HG02981 (cell line): ENCODE measurements at regions not wholly inside any gene's neighbourhood (a gene's known extent, or its start where the extent isn't known, plus 50 kb on each side); places are given as distances from the start of the nearest gene placed in this dataset.
"Not testable (repeated sequence)": the region's sequence is repeated elsewhere in the genome, so short reads cannot be mapped to it uniquely, and the experiment has no call there.

ENCODE experiments used
- ATAC-seq: cut with Tn5 transposase; IDR thresholded peaks from one replicate; pipeline ENCODE4 v1.9.1; 2021; ENCODE audit warnings: mild to moderate bottlenecking, moderate library complexity; ENCODE audit not compliant: unreplicated experiment

- ATAC-seq: no peak
Measured at GRCh38 chrX:115966920-115967319, 203.6 kb upstream of the AGTR2 start.

DNA sequence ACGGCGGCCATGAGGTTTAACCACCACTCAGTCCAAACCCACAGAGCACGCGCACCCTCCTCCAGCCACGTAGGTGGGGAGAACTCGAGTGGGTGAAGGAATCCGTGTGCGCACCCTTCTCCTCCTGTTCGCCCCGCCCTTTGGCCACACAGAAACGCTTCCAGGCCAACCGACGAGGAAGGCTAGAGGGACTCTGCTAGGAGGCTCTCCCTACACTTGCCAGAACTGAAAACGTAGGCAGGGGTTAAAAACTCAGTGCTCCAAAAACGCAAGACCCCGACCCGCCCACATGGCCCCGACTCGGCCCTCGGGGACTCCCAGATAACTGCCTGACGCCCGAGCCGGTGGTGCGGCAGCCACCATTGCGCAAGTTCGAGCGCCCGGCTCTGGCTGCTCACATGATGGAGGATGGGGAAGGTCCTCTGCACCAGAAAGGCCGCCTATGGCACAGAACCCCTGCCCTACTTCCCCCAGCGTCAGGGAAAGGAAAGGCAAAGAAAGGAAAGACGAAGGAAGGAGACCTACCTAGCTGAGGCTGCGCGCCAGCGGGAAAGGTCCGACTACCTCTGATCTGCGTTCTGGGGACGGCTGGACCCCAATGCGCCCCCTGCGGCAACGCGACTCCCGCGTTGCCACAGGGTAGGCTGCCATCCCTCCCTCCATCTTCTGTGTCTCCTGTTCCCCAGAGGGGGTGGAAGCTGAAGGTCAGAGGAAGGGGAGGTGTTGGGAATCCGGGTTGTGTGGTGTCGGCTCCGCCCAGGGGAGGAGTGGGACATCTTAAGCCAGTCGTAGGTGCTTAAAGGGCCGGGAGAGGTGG lies 201.9 kb upstream of the AGTR2 start:
- ATAC-seq: no peak

DNA sequence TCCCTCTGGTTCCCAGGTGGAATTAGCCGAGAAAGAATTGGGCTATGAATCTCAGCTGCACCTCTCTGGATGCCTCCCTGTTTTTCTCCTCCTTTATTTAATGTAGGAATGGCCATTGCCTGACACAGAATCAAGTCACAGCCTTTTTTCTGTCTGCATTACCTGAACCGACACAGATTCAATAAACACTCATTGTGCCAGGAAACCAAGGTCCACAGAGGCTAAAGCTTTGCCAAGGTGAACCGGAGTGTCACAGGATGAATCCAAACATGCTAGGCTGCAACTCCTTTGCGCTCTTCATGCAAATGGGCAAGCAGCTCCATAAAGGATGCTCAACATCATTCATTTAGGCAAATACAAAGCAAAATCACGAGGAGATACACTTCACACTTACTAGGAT lies 199.8 kb upstream of the AGTR2 start:
- no peak for ATAC-seq

GRCh38 chrX:115972717-115973116 lies 197.8 kb upstream of the AGTR2 start:
- no peak for ATAC-seq

GRCh38 chrX:115978068-115978467 lies 192.5 kb upstream of the AGTR2 start:
- no peak for ATAC-seq

DNA sequence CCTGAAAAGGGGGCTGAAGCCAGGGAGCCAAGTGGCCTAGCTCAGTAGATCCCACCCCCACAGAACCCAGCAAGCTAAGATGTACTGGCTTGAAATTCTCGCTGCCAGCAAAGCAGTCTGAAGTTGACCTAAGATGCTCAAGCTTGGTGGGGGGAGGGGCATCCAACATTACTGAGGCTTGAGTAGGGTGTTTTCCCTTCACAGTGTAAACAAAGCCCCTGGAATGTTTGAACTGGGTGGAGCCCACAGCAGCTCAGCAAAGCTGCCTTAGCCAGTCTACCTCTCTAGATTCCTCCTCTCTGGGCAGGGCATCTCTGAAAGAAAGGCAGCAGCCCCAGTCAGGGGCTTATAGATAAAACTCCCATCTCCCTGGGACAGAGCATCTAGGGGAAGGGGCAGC lies 187.4 kb upstream of the AGTR2 start:
- not testable (repeated sequence) for ATAC-seq

GRCh38 chrX:115987464-115987863 lies 183.1 kb upstream of the AGTR2 start:
- ATAC-seq: not testable (repeated sequence)

- no peak for ATAC-seq
Measured at GRCh38 chrX:115988825-115989224, 181.7 kb upstream of the AGTR2 start.

DNA sequence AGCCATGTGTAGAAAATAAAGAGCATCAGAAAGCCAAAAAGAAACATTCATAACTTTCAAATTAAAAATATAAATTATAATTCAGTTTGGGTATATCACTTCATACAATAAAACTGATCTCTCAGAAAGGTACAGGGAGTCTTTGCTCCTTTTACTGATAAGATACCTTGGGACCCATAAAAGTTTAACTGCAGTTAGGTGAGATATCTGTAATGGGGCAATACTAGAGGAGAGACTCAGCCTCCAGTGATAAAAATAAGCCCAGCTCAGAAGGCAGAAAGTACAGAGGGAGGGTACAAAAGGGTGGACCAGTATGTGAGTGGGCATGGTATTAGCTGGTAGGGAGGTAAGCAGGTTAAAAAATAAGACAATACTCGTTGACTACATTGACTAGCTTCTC lies 180.9 kb upstream of the AGTR2 start:
- ATAC-seq: no peak

- no peak for ATAC-seq
Measured at GRCh38 chrX:116009346-116009745, 161.2 kb upstream of the AGTR2 start.

- peak; percentile 78 for ATAC-seq
Measured at GRCh38 chrX:116009861-116010710, 160.5 kb upstream of the AGTR2 start.

- no peak for ATAC-seq
Measured at GRCh38 chrX:116010939-116011338, 159.6 kb upstream of the AGTR2 start.

GRCh38 chrX:116031331-116031730 lies 139.2 kb upstream of the AGTR2 start:
- no peak for ATAC-seq
